Adrenal gland (tissue), 9 donors: ENCODE measurements at regions not wholly inside any gene's neighbourhood (a gene's known extent, or its start where the extent isn't known, plus 50 kb on each side); places are given as distances from the start of the nearest gene placed in this dataset.

ENCODE experiments used
- DNase-seq, 7 donors: peaks; one replicate each; pipeline ENCODE4 v3.0.0-alpha.2; 2019 to 2020
- H3K27ac ChIP-seq, 5 donors: fragments of 200-600 bp; sonication (generic) in 4 of 5; 1 replicate in 3 of 5; 2 replicates in 2 of 5; pipeline versions ENCODE4 v1.5.1 to v1.8.0; 2016 to 2020; ENCODE audit warnings: mild to moderate bottlenecking in 1 of 5
- H3K27me3 ChIP-seq: fragments of 200-600 bp; 2 replicates; pipeline ENCODE4 v1.8.0; 2021
- H3K36me3 ChIP-seq, 2 donors: fragments of 200-600 bp; replicated peaks in 1 of 2; 1 replicate in 1 of 2; 2 replicates in 1 of 2; pipeline versions ENCODE4 v1.5.1 to v1.8.0; 2018 to 2022
- H3K4me1 ChIP-seq, 2 donors: fragments of 200-600 bp; replicated peaks in 1 of 2; 1 replicate in 1 of 2; 2 replicates in 1 of 2; pipeline versions ENCODE4 v1.5.1 to v1.8.0; 2018 to 2021
- H3K4me3 ChIP-seq, 4 donors: fragments of 200-600 bp; sonication (generic) in 3 of 4; one replicate each; pipeline ENCODE4 v1.5.1; 2016 to 2018
- H3K9me3 ChIP-seq, 3 donors: fragments of 200-600 bp; sonication (generic) in 1 of 3; replicated peaks in 1 of 3; 1 replicate in 2 of 3; 2 replicates in 1 of 3; pipeline versions ENCODE4 v1.5.1 to v1.8.0; 2016 to 2021
- CTCF ChIP-seq, 6 experiments: fragments of 450-650 bp in 4 of 6; fragments of 200-600 bp in 2 of 6; sonication (generic) in 1 of 6; IDR thresholded peaks; 1 replicate in 5 of 6; 2 replicates in 1 of 6; pipeline versions ENCODE4 v1.5.1 to v1.8.0; 2016 to 2021; ENCODE audit warnings: antibody characterized with exemption in 6 of 6, mild to moderate bottlenecking in 2 of 6, moderate library complexity in 1 of 6
- POLR2A ChIP-seq, 2 donors: fragments of 450-650 bp; IDR thresholded peaks; one replicate each; pipeline ENCODE4 v1.6.1; 2017; ENCODE audit warnings: antibody characterized with exemption in 2 of 2, mild to moderate bottlenecking in 2 of 2, moderate library complexity in 1 of 2
- WGBS, 4 donors: extraction: QIAGEN DNeasy Blood & Tissue Kit in 2 of 4; methylation state at CpG; one replicate each; pipeline versions ENCODE4 v1.1.5 to v1.1.7; 2013 to 2017; 5-methylcytosine and 5-hydroxymethylcytosine counted together
- intact Hi-C, 2 donors: fragments of 100-400 bp; cut with DNase I; formaldehyde crosslinking; loops; one replicate each; pipeline versions ENCODE4 v1.14.1 to v1.15.0; 2022 to 2023
- donor health status: healthy with polysubstance abuse.
- donor health status: Bipolar disorder and iron deficiency.
- donor health status: DM: yes; HTN: yes; CAD: no.
- donor health status: DM: no; HTN: no; CAD: no.
- donor health status: DM: no; HTN: no; CAD: no.

DNA sequence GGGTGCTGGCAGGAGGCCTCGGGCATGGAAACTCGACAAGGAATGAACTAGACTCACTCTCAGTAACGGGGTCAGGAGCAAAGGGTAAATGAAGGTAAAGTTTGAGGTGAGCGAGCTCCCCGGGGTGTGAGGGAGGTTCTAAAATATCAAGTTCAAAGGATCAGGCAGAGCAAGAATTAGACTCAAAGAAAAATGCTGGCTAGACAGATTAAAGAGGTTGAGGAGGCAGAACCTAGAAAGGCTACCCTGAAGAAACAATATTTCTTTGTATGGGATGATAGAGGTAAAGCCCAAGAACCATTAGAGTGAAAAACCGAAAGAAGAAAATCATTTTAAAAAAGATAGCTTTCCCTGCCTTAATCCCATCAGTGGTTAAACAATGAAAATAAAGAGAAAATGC is 386.7 kb upstream of the MEF2C start:
- H3K4me3 ChIP-seq, result no peak overlapping the region
- H3K4me1 ChIP-seq, result no peaks in the 10 kb centered on the region
- H3K36me3 ChIP-seq, result no peaks in the 10 kb centered on the region
- TF ChIP-seq CTCF (IDR thresholded peaks at IDR 0.05), result no peak
- TF ChIP-seq POLR2A (IDR thresholded peaks at IDR 0.05), result no peak
- H3K27ac ChIP-seq, result no peak overlapping the region
- intact Hi-C loops, result no loop called here
- DNase-seq, result no peak
- WGBS, 4 donors, result 79 to 93% (median 88%) methylated on average over 6 of the region's 6 CpGs
- no peaks in the 10 kb centered on the region for H3K9me3 ChIP-seq
- H3K27me3 ChIP-seq, result no peaks in the 10 kb centered on the region

DNA sequence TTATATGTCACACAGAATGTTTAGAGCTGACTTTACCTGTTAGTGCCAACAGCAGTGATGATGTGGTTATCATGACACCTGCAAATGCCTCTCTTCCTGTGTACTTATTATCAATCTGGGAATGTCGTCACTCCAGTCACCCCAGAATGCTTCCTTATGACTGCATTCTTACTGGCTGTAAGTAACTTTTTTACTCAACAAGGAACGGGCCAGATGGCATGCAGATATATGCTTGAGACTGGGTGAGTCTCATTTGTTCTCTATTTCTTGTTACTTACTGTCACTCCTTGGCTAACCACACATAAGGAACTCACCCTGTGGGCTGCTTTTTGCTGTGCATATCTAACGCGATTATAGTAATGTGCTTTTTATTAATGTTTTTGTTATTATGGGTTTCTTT is 385.5 kb upstream of the MEF2C start:
- no peaks in the 10 kb centered on the region for H3K36me3 ChIP-seq
- TF ChIP-seq POLR2A (IDR thresholded peaks at IDR 0.05) (no peak), CTCF (IDR thresholded peaks at IDR 0.05) (no peak)
- intact Hi-C loops, result no loop called here
- DNase-seq, result peak in 1 of 7 donors; percentile 5
- no peak overlapping the region for H3K27ac ChIP-seq
- no peaks in the 10 kb centered on the region for H3K4me1 ChIP-seq
- no peaks in the 10 kb centered on the region for H3K9me3 ChIP-seq
- H3K27me3 ChIP-seq, result no peaks in the 10 kb centered on the region
- H3K4me3 ChIP-seq, result no peak overlapping the region
- 62 to 71% (median 66%) methylated on average over 4 of the region's 4 CpGs for WGBS, 4 donors

DNA sequence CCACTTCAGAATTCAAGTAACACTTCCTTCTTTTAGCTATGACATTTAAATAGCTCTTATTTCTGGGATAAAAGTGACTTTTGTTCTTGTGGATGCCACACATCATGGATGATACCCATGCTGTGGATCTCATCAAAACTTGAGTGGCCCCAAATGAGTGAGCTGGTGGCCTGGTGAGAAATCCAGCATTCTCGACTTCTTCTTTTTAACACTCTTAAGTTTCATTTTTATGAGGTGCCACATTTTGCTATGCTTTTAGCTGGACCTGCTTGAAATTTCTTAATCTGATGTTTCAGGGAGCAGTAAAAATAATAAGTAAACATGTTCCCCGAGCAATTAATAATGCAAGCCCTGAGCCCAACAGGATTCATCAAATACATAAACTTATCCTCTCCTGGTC is 384.8 kb upstream of the MEF2C start:
- Histone ChIP-seq H3K4me3 (no peak overlapping the region), H3K9me3 (no peaks in the 10 kb centered on the region), H3K36me3 (no peaks in the 10 kb centered on the region), H3K27me3 (no peaks in the 10 kb centered on the region), H3K4me1 (no peaks in the 10 kb centered on the region), H3K27ac (no peak overlapping the region)
- no peak for DNase-seq
- intact Hi-C loops, result no loop called here
- TF ChIP-seq CTCF (IDR thresholded peaks at IDR 0.05), result no peak
- TF ChIP-seq POLR2A (IDR thresholded peaks at IDR 0.05), result no peak
- WGBS, 4 donors, result 57 to 71% (median 68%) methylated on average over 2 of the region's 2 CpGs

- H3K36me3 ChIP-seq, result no peaks in the 10 kb centered on the region
Observed at GRCh38 chr5:89265511-89266179, 382.7 kb upstream of the MEF2C start.

More at GRCh38 chr5:89265511-89266179, 382.7 kb upstream of the MEF2C start:
- TF ChIP-seq POLR2A (IDR thresholded peaks at IDR 0.05) (no peak), CTCF (IDR thresholded peaks at IDR 0.05) (no peak)
- Histone ChIP-seq H3K9me3 (no peaks in the 10 kb centered on the region), H3K4me3 (no peak overlapping the region), H3K27ac (no peak overlapping the region), H3K4me1 (no peaks in the 10 kb centered on the region), H3K27me3 (no peaks in the 10 kb centered on the region)
- WGBS, 4 donors, result 81 to 91% (median 83%) methylated on average over 5 of the region's 5 CpGs
- intact Hi-C loops, result no loop called here
- no peak for DNase-seq
